ENCODE measurements at regions not wholly inside any gene's neighbourhood (a gene's known extent, or its start where the extent isn't known, plus 50 kb on each side); places are given as distances from the start of the nearest gene placed in this dataset.

DNA sequence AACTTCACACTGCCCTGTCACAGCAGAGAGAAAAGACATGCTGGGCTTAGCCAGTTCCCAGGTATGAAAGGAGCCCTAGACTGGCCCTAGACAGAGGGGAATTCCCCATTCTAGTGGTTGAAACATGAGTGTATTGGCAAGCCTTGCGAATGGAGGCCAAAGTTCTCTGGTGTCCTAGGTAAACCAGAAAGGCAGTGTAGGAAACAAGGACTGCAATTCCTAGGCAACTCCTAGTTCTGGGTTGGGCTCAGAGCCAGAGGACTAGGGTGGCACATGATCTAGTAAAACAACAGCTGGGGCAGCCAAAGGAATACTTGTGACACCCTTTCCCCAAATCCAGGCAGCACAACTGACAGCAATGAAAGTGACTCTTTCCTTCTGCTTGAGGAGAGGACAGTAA lies 265.0 kb upstream of the EPHA7 start:
- DNase-seq (ENCODE audit: low spot score in 2 of 2): no peak
- Histone ChIP-seq H3K36me3 (no peaks in the 10 kb centered on the region), H3K9me3 (no peaks in the 10 kb centered on the region), H3K4me1 (no peaks in the 10 kb centered on the region), H3K4me3 (no peak overlapping the region), H3K27me3 (no peaks in the 10 kb centered on the region), H3K27ac (no peak overlapping the region)
- TF ChIP-seq, protein P1, sequence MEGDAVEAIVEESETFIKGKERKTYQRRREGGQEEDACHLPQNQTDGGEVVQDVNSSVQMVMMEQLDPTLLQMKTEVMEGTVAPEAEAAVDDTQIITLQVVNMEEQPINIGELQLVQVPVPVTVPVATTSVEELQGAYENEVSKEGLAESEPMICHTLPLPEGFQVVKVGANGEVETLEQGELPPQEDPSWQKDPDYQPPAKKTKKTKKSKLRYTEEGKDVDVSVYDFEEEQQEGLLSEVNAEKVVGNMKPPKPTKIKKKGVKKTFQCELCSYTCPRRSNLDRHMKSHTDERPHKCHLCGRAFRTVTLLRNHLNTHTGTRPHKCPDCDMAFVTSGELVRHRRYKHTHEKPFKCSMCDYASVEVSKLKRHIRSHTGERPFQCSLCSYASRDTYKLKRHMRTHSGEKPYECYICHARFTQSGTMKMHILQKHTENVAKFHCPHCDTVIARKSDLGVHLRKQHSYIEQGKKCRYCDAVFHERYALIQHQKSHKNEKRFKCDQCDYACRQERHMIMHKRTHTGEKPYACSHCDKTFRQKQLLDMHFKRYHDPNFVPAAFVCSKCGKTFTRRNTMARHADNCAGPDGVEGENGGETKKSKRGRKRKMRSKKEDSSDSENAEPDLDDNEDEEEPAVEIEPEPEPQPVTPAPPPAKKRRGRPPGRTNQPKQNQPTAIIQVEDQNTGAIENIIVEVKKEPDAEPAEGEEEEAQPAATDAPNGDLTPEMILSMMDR (IDR thresholded peaks at IDR 0.05): no peak
- intact Hi-C loops (cut with DNase I): no loop called here

DNA sequence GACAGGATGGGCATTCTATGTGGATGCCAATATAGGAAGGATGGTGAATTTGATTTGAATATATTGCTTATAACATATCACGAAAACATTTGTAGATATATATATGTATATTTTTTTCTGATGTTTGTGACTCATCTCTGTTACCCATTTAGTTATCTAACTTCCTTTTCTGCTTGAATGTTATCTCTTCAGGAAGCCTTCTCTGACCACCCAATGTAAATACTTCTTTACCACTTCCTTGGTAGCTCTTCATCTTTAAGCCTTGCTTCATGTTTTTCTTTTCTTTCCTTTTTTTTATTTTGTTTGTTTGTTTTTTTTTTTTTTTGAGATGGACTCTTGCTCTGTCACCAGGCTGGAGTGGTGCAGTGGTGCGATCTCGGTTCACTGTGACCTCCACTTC lies 260.5 kb upstream of the EPHA7 start:
- H3K4me1 ChIP-seq: no peaks in the 10 kb centered on the region
- DNase-seq (ENCODE audit: low spot score in 2 of 2): no peak
- H3K27me3 ChIP-seq: no peaks in the 10 kb centered on the region
- intact Hi-C loops (cut with DNase I): no loop called here
- TF ChIP-seq, protein P1 (IDR thresholded peaks at IDR 0.05): no peak
- H3K27ac ChIP-seq: no peak overlapping the region
- no peaks in the 10 kb centered on the region for H3K9me3 ChIP-seq
- no peaks in the 10 kb centered on the region for H3K36me3 ChIP-seq
- no peak overlapping the region for H3K4me3 ChIP-seq

DNA sequence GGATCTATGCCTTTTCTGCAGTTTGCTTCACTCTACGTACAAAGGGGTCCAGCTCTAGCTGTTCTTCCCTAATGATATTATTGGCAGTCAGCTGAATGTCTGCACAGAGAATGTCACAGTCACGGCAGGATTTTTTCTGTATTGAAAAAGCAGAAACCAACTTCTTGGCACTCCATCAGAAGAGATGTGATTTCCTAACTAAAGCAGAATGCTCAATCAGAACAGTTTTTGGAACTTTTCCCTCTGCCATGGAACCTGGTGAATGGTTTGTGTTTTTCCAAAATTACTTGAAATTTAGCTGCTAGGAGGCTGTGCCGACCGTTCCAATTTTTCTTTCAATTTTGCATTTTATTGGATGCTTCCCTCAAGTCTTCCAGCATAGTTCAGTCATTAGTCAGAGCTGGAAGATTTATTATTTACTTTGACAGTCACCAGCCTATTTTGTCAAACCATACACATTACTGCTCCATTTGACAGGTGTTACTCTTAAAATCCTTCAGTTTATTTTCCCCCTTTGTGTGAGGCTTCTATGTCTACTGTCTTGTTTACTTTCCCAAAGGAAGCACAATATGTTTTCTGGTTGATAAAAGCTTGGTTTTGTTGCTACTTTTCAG lies 259.6 kb upstream of the EPHA7 start:
- H3K4me3 ChIP-seq: no peak overlapping the region
- intact Hi-C loops (cut with DNase I): no loop called here

DNA sequence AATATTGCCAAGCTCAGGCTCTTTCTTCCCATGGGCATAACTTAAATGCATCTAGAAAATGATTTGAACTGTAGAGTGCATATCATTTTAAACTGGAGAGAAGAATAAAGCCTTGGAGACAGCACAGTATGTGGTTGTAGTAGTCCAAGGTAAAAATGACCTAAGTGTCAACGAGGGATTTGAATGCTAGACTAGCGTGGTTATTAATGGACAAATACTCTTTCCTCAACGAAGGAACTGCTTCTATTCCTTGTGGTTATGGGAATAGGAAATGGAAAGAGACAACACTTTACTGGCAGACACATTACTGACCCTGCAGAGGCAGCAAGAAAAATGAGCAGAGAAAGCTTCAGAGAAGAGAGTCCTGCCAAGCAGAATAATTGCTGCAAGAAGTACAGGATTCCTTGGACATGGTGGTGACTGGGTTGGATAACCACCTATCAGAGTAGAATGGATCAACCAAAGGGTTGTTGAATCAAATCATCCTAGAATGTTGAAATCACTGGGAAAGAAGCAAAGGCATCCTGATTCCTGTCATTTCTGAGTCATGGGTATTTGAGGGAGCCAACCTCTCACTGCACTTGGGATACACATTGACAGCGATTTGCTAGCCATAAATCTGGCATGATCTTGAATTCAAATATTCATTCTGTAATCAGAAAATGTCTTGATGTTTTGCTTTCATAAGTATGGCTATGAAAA lies 258.1 kb upstream of the EPHA7 start:
- no peaks in the 10 kb centered on the region for H3K4me1 ChIP-seq
- H3K27ac ChIP-seq: no peak overlapping the region
- intact Hi-C loops (cut with DNase I): no loop called here
- no peaks in the 10 kb centered on the region for H3K36me3 ChIP-seq
- DNase-seq (ENCODE audit: low spot score in 2 of 2): no peak
- H3K4me3 ChIP-seq: no peak overlapping the region
- no peaks in the 10 kb centered on the region for H3K9me3 ChIP-seq
- no peaks in the 10 kb centered on the region for H3K27me3 ChIP-seq
- TF ChIP-seq, protein P1 (IDR thresholded peaks at IDR 0.05): no peak

More for the DNA sequence above, 259.6 kb upstream of the EPHA7 start:
- no peak for DNase-seq (ENCODE audit: low spot score in 2 of 2)
- no peaks in the 10 kb centered on the region for H3K36me3 ChIP-seq
- no peaks in the 10 kb centered on the region for H3K27me3 ChIP-seq
- H3K4me1 ChIP-seq: no peaks in the 10 kb centered on the region
- TF ChIP-seq, protein P1 (IDR thresholded peaks at IDR 0.05): no peak
- no peak overlapping the region for H3K27ac ChIP-seq
- no peaks in the 10 kb centered on the region for H3K9me3 ChIP-seq

DNA sequence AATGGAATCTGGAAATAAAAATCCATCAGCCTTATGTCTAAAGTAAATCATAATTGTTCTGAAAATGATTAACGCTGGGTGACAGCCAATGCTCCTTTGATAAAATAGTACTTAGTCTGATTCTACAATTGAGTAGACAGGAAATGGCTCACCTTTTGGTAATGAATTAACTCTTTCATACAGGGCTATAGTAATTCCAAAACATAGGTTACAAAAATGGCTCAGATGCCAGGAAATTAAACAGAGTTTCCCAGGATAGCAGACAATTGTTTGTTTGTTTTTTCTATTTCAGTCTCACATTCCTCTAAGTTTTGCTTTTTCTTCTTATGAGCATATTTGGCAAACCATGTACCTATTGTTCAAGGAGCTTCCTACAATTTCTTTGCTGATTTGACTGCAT lies 257.2 kb upstream of the EPHA7 start:
- H3K4me1 ChIP-seq: no peaks in the 10 kb centered on the region
- DNase-seq (ENCODE audit: low spot score in 2 of 2): no peak
- H3K9me3 ChIP-seq: no peaks in the 10 kb centered on the region
- no peak overlapping the region for H3K27ac ChIP-seq
- intact Hi-C loops (cut with DNase I): no loop called here
- H3K36me3 ChIP-seq: no peaks in the 10 kb centered on the region
- no peaks in the 10 kb centered on the region for H3K27me3 ChIP-seq
- TF ChIP-seq, protein P1 (IDR thresholded peaks at IDR 0.05): no peak
- no peak overlapping the region for H3K4me3 ChIP-seq

Data from ascending aorta (tissue), 2 donors.